Fibroblast of lung (primary cell): ENCODE measurements at regions not wholly inside any gene's neighbourhood (a gene's known extent, or its start where the extent isn't known, plus 50 kb on each side); places are given as distances from the start of the nearest gene placed in this dataset.

ENCODE experiments used
- EZH2 ChIP-seq: IDR thresholded peaks from 2 replicates; pipeline ENCODE4 v1.5.1; 2012; ENCODE audit warnings: low read length, control low read depth, mild to moderate bottlenecking; ENCODE audit errors: missing control alignments
- TF ChIP-seq, protein P1 (sequence below), 2 donors: IDR thresholded peaks in 1 of 2; conservative IDR thresholded peaks in 1 of 2; 1 replicate in 1 of 2; 2 replicates in 1 of 2; pipeline ENCODE4 v1.5.1; 2011 to 2012; ENCODE audit warnings: low read length in 2 of 2, control low read depth in 1 of 2, inconsistent platforms in 1 of 2, low read depth in 1 of 2, mild to moderate bottlenecking in 1 of 2

DNA sequence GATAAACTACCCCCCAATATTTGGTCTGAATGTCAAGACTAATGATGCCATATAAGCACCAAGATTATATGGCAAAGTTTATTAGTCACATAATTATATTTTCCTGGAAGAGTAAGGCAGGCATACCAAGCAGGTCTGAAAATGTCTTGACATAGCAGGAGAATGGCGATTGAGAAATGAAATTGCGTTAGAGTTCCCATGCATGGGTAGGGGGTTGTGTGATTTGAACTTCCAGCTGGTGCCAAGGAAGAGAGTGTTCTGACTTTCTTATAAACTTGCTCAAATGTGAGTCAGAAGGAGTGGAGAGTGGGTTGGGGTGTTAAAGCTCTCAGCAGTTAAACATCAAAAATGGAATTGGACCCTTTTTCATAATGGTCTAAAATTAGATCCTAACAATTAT is 1200.6 kb upstream of the ACO1 start:
- TF ChIP-seq, protein P1, sequence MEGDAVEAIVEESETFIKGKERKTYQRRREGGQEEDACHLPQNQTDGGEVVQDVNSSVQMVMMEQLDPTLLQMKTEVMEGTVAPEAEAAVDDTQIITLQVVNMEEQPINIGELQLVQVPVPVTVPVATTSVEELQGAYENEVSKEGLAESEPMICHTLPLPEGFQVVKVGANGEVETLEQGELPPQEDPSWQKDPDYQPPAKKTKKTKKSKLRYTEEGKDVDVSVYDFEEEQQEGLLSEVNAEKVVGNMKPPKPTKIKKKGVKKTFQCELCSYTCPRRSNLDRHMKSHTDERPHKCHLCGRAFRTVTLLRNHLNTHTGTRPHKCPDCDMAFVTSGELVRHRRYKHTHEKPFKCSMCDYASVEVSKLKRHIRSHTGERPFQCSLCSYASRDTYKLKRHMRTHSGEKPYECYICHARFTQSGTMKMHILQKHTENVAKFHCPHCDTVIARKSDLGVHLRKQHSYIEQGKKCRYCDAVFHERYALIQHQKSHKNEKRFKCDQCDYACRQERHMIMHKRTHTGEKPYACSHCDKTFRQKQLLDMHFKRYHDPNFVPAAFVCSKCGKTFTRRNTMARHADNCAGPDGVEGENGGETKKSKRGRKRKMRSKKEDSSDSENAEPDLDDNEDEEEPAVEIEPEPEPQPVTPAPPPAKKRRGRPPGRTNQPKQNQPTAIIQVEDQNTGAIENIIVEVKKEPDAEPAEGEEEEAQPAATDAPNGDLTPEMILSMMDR (conservative IDR thresholded peaks at IDR 0.05 in 1 of 2, IDR thresholded peaks at IDR 0.05 in 1 of 2; ENCODE audit: low read depth in 1 of 2, low read length in 2 of 2) = no peak
- no peak for TF ChIP-seq EZH2
